Loucy (cell line): ENCODE measurements at regions not wholly inside any gene's neighbourhood (a gene's known extent, or its start where the extent isn't known, plus 50 kb on each side); places are given as distances from the start of the nearest gene placed in this dataset.

Source experiments
- H2AFZ ChIP-seq: fragments of 200-600 bp; sonication (generic); 2 replicates; pipeline ENCODE4 v1.6.0; 2016; ENCODE audit warnings: antibody characterized with exemption, mild to moderate bottlenecking, low read length, moderate library complexity
- H3F3A ChIP-seq: fragments of 200-600 bp; 2 replicates; pipeline ENCODE4 v1.6.0; 2016; ENCODE audit warnings: antibody characterized with exemption, low read depth, mild to moderate bottlenecking
- H3K27me3 ChIP-seq: fragments of 200-600 bp; sonication (generic); 2 replicates; pipeline ENCODE4 v1.6.1; 2014; ENCODE audit warnings: low read length, mild to moderate bottlenecking; ENCODE audit not compliant: insufficient read depth, poor library complexity, severe bottlenecking
- H3K36me3 ChIP-seq: fragments of 200-600 bp; sonication (generic); 2 replicates; pipeline ENCODE4 v1.6.1; 2016; ENCODE audit warnings: low read length; ENCODE audit not compliant: insufficient read depth
- H3K4me1 ChIP-seq: fragments of 200-600 bp; sonication (generic); 2 replicates; pipeline ENCODE4 v1.5.1; 2014; ENCODE audit warnings: low read length, mild to moderate bottlenecking; ENCODE audit not compliant: insufficient read depth, poor library complexity, severe bottlenecking
- H3K4me2 ChIP-seq: fragments of 200-600 bp; sonication (generic); 2 replicates; pipeline ENCODE4 v1.6.0; 2014; ENCODE audit warnings: antibody characterized with exemption, low read length, low read depth, mild to moderate bottlenecking; ENCODE audit not compliant: poor library complexity, severe bottlenecking
- H3K4me3 ChIP-seq: fragments of 200-600 bp; sonication (generic); 2 replicates; pipeline ENCODE4 v1.5.1; 2014; ENCODE audit warnings: low read length, mild to moderate bottlenecking, mixed read lengths; ENCODE audit not compliant: poor library complexity, severe bottlenecking
- H3K79me2 ChIP-seq: fragments of 200-600 bp; sonication (generic); 2 replicates; pipeline ENCODE4 v1.6.1; 2014; ENCODE audit warnings: low read length; ENCODE audit not compliant: insufficient read depth
- H3K9ac ChIP-seq: fragments of 200-600 bp; sonication (generic); 2 replicates; pipeline ENCODE4 v1.6.0; 2014; ENCODE audit warnings: mild to moderate bottlenecking, low read depth, low read length, moderate library complexity; ENCODE audit not compliant: poor library complexity, severe bottlenecking
- H3K9me2 ChIP-seq: fragments of 200-600 bp; sonication (generic); replicated peaks from 2 replicates; pipeline ENCODE4 v1.6.1; 2016; ENCODE audit warnings: low read depth, low read length, mixed read lengths
- H3K9me3 ChIP-seq: fragments of 200-600 bp; sonication (generic); 2 replicates; pipeline ENCODE4 v1.6.1; 2014; ENCODE audit warnings: mild to moderate bottlenecking, antibody characterized with exemption, low read length, low read depth; ENCODE audit not compliant: insufficient read depth
- H4K20me1 ChIP-seq: fragments of 200-600 bp; sonication (generic); 2 replicates; pipeline ENCODE4 v1.6.0; 2014; ENCODE audit warnings: antibody characterized with exemption, low read length, mild to moderate bottlenecking; ENCODE audit not compliant: insufficient read depth, poor library complexity, severe bottlenecking
- CTCF ChIP-seq: fragments of 200-600 bp; sonication (generic); conservative IDR thresholded peaks from 2 replicates; pipeline ENCODE4 v1.5.1; 2014; ENCODE audit warnings: mild to moderate bottlenecking, antibody characterized with exemption, low read length
- EZH2phosphoT487 ChIP-seq: fragments of 200-600 bp; IDR thresholded peaks from 2 replicates; pipeline ENCODE4 v1.6.1; 2018; ENCODE audit warnings: antibody characterized with exemption, mild to moderate bottlenecking, moderate library complexity, borderline replicate concordance

- TF ChIP-seq EZH2phosphoT487 (no peak), CTCF (no peak)
- H3K79me2 ChIP-seq = no peaks in the 10 kb centered on the region
Observed at GRCh38 chr3:81435050-81435449, 326.4 kb downstream of the GBE1 start.

GRCh38 chr3:81434161-81434560, 327.3 kb downstream of the GBE1 start:
- Histone ChIP-seq H3K79me2 (no peaks in the 10 kb centered on the region), H3K9me3 (no peaks in the 10 kb centered on the region), H4K20me1 (no peaks in the 10 kb centered on the region), H3K4me1 (peaks cover 5% of the 10 kb centered on the region), H3K36me3 (no peaks in the 10 kb centered on the region), H2AFZ (no peak overlapping the region), H3F3A (no peaks in the 10 kb centered on the region), H3K4me3 (no peak overlapping the region), H3K9me2 (no peaks in the 10 kb centered on the region), H3K27me3 (no peaks in the 10 kb centered on the region), H3K9ac (no peak overlapping the region), H3K4me2 (no peak overlapping the region)
- TF ChIP-seq EZH2phosphoT487 (no peak), CTCF (no peak)

More at GRCh38 chr3:81435050-81435449, 326.4 kb downstream of the GBE1 start:
- Histone ChIP-seq H3K27me3 (no peaks in the 10 kb centered on the region), H3K36me3 (no peaks in the 10 kb centered on the region), H3K4me1 (peaks cover 5% of the 10 kb centered on the region), H3K9ac (no peak overlapping the region), H3K9me3 (no peaks in the 10 kb centered on the region), H3F3A (no peaks in the 10 kb centered on the region), H4K20me1 (no peaks in the 10 kb centered on the region), H2AFZ (no peak overlapping the region), H3K4me3 (no peak overlapping the region), H3K4me2 (no peak overlapping the region), H3K9me2 (no peaks in the 10 kb centered on the region)

- no peaks in the 10 kb centered on the region for H3F3A ChIP-seq
- H3K9ac ChIP-seq = no peak overlapping the region
- H3K36me3 ChIP-seq = no peaks in the 10 kb centered on the region
- no peak overlapping the region for H3K4me3 ChIP-seq
- no peaks in the 10 kb centered on the region for H3K27me3 ChIP-seq
- no peak overlapping the region for H2AFZ ChIP-seq
- H3K9me2 ChIP-seq = no peaks in the 10 kb centered on the region
- H3K79me2 ChIP-seq = no peaks in the 10 kb centered on the region
- no peak for TF ChIP-seq EZH2phosphoT487
- no peak for TF ChIP-seq CTCF
- no peak overlapping the region for H3K4me2 ChIP-seq
- H3K9me3 ChIP-seq = no peaks in the 10 kb centered on the region
- H3K4me1 ChIP-seq = peaks cover 5% of the 10 kb centered on the region
- no peaks in the 10 kb centered on the region for H4K20me1 ChIP-seq
Observed at GRCh38 chr3:81433675-81434074, 327.8 kb downstream of the GBE1 start.
